Head of caudate nucleus (tissue), 42 donors: ENCODE measurements at regions not wholly inside any gene's neighbourhood (a gene's known extent, or its start where the extent isn't known, plus 50 kb on each side); places are given as distances from the start of the nearest gene placed in this dataset.
"Not testable (repeated sequence)": the region's sequence is repeated elsewhere in the genome, so short reads cannot be mapped to it uniquely, and the experiment has no call there.

ENCODE experiments used
- DNase-seq, 42 donors: peaks; one replicate each; pipeline versions ENCODE4 v3.0.0 to v3.0.0-alpha.2; 2020 to 2021; ENCODE audit warnings: mixed read lengths in 7 of 42
- intact Hi-C: fragments of 100-400 bp; cut with DNase I; formaldehyde crosslinking; loops from one replicate; pipeline ENCODE4 v1.15.0; 2022

DNA sequence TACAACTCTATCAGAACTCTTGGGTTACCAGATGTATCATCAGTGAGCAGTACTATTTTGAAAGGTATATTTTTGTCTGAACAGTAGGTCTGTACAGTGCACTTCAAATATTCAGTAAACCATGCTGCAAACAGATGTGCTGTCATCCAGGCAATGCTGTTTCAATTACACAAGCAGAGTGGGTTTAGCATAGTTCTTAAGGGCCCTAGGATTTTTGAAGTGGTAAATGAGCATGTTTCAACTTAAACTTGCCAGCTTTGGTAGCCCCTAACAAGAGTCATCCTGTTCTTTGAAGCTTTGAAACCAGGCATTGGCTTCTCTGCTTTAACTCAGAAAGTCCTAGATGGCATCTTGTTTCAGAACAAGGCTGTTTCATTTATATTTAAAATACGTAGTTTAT lies 1519.9 kb downstream of the SUCLG1 start:
- no peak for DNase-seq
- intact Hi-C loops = no loop called here

DNA sequence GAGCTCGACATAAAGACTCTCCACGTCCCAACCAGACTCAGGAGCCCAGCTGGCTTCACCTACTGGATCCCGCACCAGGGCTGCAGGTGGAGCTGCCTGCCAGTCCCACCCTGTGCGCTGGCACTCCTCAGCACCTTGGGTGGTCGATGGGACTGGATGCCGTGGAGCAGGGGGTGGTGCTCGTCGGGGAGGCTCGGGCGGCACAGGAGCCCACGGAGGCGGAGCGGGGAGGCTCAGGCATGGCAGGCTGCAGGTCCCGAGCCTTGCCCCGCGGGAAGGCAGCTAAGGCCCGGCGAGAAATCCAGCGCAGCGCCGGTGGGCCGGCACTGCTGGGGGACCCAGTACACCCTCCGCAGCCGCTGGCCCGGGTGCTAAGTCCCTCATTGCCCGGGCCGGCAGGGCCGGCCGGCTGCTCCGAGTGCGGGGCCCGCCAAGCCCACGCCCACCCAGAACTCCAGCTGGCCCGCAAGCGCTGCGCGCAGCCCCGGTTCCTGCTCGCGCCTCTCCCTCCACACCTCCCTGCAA lies 1520.7 kb downstream of the SUCLG1 start:
- DNase-seq, intact Hi-C loops: not testable (repeated sequence)

DNA sequence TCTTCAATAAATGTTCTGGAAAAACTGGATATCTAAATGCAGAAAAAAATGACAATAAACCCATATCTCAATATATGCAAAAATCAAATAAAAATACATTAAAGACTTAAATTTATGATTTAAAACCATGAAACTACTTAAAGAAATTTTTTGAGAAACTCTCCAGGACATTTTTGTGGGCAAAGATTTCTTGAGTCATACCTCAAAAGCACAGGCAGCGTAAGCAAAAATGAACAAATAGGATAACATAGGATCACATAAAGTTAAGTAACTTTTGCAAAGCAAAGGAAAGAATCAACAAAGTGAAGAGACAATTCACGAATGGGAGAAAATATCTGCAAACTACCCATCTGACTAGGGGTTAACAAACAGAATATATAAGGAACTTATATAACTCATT lies 1545.5 kb downstream of the SUCLG1 start:
- intact Hi-C loops = no loop called here
- no peak for DNase-seq

DNA sequence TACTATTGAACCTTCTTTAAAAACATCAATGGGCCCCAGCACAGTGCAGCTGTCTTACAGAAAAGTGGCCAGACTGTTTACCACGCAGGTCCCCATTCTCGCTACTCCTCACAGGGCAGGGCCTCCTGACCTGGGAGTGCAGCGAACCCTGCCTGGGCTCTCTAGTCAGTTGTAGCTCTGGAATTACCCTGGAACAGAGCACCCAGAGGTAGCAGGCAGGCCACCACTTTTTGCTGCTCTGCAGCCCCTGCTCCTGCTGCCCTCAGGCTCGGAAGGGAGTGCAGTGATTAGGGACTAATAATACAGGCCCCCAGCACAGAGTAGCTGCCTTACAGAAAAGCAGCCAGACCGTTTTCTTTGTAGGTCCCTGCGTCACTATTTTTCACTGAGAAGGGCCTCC lies 1563.0 kb downstream of the SUCLG1 start:
- no peak for DNase-seq
- intact Hi-C loops = no loop called here

DNA sequence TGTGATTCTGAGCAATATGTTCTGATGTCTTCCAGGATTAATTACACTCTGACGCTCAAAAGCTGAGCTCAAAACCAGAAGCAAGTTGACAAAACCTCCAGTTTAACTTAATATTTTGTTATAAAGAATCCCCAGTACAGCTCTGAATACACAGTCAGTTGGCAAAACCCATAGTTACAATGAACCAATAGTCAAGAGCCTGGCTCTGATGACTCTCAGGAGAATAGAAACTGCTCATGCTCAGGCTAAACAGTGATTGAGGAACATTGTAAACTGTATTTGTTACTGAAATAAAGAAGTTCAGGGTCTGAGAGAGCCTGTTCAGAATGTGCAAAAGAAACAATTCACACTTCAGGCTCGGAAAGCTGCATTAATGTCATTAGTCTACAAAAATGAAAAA lies 1565.9 kb downstream of the SUCLG1 start:
- DNase-seq = no peak
- intact Hi-C loops = no loop called here

DNA sequence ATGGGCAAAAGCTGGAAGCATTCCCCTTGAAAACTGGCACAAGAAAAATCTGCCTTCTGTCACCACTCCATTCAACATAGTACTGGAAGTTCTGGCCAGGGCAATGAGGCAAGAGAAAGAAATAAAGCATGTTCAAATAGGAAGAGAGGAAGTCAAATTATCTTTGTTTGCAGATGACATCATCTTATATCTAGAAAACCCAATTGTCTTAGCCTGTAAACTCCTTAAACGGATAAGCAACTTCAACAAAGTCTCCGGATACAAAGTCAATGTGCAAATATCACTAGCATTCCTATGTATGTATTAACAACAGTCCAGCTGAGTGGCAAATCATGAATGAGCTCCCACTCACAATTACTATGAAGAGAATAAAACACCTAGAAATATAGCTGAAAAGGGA lies 1579.3 kb downstream of the SUCLG1 start:
- intact Hi-C loops = no loop called here
- DNase-seq = no peak

DNA sequence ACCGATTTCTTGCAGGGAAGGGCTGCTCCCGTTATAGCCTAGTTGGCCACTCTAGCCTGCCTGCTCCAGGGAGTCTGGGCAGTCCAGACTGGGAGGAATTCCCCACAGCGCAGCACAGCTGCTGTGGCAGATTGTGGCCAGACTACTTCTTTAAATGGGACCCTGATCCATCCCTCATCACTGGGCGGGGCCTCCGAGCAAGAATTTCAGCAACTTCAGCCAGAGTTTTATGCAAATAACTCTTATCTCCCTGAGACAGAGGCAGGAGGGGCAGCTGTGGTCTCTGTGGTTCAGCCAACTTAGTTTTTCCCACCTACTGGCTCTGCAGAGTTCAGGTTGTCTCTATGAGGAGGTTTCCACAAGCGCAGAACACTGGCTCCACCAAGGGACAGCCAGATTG lies 1583.2 kb downstream of the SUCLG1 start:
- DNase-seq = no peak
- intact Hi-C loops = no loop called here

DNA sequence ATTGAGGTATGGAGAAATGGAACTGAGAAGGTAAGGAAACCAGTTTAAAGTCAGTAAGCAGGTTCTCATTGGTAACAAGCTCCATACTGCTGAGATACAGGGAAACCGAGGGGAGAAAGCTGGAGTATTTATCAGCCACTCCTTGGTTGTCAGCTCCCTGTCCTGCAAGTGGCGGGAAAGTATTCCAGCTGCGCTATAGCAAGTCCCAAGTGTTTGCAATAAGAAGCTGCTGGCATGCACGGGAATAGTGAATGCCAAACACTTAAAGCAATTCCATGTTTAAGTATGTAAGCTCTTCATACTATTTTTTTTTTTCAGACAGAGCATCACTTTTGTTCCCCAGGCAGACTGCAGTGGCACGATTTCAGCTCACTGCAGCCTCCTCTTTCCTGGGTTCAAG lies 1601.1 kb downstream of the SUCLG1 start:
- DNase-seq = no peak
- intact Hi-C loops = no loop called here

DNA sequence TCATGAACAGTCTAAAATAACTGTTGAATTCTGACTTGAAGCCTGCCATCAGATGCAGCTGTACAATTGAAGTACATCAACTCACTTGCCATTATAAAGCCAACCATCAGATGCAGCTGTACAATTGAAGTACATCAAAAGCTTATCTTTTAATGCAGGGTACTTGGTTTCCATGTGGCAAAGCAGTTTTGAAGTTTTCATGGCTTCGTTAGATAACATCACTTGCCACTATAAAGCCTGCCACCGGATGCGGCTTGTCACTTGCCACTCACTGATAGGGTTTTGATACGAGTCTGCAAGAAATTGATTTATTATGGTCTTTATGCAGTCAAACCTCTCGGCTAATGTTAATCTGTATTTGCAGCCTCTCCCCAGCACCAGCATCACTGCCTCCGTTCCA lies 1605.8 kb downstream of the SUCLG1 start:
- intact Hi-C loops = no loop called here
- no peak for DNase-seq

DNA sequence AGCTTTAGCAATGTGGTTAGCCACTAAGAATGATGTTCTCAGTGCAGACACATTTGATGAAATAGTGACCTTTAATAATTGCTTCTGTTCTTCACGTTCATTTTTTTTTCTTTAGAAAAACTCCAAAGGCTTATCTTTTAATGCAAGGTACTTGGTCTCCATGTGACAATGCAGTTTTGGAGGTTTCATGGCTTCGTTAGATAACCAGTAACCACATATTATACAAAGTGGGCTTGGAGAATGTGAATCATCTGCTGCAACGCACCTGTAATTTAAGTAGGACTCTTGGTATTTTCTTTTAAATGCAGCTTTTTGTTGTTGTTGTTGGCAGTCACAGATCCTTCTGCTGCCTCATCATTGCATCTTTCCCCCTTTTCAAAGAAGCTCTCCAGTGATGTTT lies 1606.3 kb downstream of the SUCLG1 start:
- intact Hi-C loops = no loop called here
- no peak for DNase-seq

DNA sequence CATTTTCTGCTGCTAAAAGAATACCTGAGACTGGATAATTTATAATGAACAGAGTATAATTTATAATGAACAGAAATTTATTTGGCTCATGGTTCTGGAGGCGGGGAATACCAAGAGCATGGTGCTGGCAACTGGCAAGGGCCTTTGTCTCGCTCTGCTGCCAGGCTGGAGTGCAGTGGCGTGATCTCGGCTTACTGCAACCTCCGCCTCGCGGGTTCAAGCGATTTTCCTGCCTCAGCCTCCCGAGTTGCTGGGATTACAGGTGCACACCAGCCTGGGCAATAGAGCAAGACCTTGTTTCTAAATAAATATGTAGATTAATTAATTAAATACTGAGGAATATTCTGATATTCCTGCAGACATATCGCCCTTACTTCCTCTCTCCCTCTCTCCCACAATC lies 1610.8 kb downstream of the SUCLG1 start:
- DNase-seq = no peak

DNA sequence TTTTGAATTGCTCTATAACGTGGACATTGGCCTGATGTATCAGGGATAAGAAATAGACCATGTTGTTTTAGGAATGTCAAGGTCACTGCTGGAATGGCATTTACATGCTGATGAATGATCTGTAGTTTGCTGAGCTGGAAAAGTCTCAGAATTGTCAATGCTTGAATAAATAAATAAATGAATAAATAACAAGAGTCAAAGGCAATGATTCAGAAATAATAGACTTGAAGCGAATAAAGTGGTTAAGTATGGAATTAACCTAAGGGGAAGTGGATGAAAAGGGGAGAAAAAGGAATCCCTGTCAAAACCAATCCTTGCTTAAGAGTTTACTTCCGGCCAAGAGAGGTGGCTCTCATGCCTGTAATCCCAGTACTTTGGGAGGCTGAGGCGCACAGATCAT lies 1620.0 kb downstream of the SUCLG1 start:
- no peak for DNase-seq
- intact Hi-C loops = no loop called here

More for the DNA sequence above, 1610.8 kb downstream of the SUCLG1 start:
- intact Hi-C loops = no loop called here

DNA sequence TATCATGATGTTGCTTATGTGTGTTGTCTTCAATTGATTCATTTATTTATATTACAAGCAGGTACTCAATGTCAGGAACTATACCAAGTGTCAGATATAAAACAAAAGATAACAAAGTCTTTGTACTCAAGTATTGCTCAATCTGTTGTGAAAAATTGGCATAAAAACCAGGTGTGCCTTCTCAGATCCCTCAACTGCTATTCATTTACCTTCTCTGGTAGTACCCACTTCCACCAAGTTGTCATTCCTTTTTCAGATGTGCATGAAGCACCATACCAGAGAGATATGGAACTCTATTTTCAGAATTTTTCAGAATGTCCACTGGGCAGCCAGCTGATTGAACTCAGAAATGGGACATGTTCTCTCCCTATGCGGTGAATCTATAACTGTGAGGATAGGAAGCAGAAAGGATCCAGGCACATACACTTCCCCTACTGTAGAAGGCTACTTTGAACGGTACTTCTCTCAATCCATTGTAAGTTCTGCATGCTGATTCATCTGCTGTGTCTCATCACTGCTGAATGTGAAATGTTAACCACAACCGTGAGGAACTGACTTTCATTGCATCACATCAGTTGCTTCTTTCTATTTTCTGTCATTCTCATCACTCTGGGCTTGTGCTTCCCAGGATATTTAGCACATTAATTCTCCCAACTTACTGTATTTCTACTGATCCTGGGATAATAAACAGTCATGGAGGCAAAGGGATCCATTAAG lies 1621.3 kb downstream of the SUCLG1 start:
- intact Hi-C loops = no loop called here
- DNase-seq = no peak

DNA sequence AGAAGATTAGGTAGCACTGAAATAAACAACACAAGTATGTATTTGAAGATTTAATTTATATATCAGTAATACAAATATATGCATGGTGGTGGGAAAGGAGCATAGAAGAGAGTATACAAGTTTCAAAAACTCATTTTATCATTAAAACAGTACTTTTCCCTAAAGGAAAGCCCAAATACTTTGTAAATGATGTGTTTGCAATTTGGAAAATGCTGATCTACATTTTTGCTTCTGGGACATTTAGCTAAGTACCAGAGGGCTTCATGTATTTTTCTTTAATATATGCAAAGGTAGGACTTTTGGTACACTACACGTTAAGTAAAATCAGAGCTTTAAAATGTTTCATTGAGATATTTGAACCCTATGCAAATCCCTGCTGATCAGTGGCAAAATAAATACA lies 1624.2 kb downstream of the SUCLG1 start:
- DNase-seq = no peak
- intact Hi-C loops = no loop called here

DNA sequence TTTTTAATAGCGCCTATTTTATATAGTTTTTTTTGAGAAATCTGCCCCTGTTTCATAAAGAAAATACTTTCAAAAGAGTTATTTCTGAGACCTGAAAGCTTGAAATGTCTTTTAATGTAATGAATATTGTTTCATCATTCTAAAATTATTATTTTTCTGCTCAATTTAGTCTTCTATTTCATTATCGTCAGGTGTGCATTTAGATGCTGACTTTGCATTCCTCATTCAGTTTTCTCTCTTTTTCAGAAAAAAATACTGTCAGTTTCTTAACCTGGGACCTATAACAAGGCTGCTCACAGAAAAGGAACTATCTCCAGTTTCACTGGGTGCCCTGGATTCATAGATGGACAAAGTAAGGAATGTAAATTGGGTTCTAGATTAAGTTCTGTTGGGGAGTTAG lies 1631.7 kb downstream of the SUCLG1 start:
- no peak for DNase-seq
- intact Hi-C loops = no loop called here

DNA sequence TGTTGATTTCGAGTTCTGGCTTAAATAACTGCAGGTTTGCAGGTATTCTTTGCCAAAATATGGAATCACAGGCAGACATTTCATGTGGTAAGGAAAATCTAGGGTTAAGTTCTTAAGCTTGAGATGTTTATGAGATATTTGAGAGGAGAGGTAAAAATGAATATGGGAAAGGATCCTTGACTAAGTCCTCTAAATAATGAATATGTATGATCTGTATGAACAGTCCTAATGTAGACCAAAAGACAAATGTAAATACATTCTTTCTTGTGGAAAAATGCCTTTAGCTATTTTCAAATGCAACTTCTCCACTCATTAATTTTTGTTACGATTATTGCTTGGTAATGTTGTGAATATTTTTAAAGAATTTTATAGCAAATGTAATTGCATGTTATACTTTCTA lies 1632.6 kb downstream of the SUCLG1 start:
- intact Hi-C loops = no loop called here
- DNase-seq = no peak

DNA sequence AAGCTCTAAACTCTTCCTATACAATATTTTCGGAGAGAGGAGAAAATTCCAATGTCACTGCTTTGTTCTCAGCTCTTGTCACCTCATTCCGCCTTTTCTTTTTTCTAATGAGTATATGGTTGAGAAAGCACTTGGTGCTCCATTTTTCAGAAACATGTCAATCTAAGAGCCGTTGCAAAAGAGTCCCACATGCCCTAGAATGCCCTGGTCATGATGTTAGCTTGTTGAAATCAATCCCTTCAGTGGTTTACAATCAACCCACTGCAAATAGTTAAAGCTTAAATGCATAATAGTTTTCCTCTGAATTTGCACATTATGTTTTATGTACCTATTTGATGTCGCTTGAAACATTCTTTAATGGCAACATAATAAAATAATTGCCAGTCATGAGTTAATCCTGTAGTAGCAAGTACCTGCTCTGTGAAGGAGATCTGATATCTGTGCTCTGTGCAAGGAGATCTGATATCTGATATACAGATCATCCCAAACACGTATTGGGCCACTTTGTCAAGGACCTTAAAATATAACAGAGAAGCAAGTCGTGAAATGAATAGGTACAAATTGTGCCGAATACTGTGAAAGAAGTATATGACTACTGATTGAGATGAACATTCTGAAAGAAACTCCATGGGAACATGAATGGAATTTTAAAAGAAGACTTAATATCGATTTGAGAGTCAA lies 1633.5 kb downstream of the SUCLG1 start:
- intact Hi-C loops = no loop called here
- DNase-seq = no peak

DNA sequence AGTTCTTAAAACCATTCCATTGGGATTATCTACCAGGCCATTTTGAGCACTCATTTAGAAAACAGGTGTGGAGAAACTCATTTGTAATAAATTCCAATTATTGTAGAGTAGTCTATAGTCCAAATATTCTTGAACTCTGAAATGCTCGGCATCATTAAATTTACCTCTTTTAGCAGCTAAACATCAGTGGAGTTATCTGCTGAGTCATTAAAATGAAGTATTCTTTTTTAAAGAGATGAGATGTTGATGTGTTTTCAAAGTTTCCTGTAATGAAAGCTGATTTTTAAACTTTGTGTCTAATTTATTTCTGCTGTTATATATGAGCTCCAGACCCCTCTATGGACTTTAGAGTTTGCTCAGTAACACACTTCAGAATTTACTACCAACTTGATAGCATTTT lies 1635.2 kb downstream of the SUCLG1 start:
- intact Hi-C loops = no loop called here
- no peak for DNase-seq

DNA sequence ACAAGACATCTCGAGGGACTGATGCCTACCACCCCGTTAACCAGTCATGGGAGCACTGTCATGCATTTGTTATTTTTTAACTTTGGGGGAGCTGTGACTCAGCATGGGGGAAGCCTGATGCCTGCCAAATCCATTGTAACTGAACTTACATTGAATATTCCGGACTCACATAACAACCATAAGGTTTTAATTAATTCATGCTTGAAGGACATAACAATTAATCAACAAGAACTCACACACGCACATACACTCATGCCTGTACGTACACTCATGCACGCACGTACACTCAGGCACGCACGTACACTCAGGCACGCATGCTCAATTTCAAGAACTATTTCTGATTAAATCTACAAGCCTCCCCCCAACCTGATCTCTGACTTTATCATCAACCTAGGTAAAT lies 1639.1 kb downstream of the SUCLG1 start:
- DNase-seq = no peak
- intact Hi-C loops = no loop called here

DNA sequence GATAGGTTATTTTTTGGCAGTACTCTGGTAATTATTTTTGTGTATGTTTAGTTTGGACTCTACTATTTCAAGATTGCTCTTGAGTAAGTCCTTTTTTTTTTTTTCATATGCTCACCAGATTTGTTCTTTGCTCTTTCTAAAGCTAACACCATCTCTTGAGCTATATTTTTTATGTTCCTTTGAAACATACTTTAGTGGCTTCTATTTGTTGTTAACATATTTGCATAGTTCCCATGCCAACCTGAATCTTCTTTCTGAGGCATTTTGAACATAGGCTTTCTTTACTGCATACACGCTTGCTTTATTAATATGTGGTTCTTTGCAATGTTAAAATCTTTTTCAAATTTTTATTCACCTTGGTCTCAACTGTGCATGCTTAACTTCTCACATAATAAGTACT lies 1644.9 kb downstream of the SUCLG1 start:
- intact Hi-C loops = no loop called here
- DNase-seq = no peak

DNA sequence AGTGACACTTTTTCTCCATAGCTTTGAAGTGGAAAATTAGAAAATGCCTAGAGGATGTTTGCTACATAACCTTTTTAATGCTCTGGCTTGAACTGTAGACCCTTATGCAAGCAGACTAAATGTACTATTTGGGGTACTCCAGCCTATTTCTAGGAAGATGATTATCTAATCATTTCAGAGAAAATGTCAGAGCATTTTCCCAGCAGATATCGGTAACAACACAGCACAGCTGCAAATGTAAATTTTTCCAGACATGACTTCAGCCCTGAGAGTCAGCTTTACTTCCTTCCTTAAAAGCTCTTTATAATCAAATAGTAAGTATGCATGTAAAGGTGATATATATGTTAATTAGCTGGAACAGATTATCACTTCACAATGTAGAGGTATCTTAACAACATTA lies 1647.1 kb downstream of the SUCLG1 start:
- DNase-seq = no peak
- intact Hi-C loops = no loop called here
